HepG2 (cell line): ENCODE measurements at regions not wholly inside any gene's neighbourhood (a gene's known extent, or its start where the extent isn't known, plus 50 kb on each side); places are given as distances from the start of the nearest gene placed in this dataset.

Source experiments
- ATAC-seq: fragments of 200-7000 bp; cut with Tn5 transposase; 3 replicates; pipeline ENCODE4 v1.9.1; 2020; ENCODE audit warnings: mild to moderate bottlenecking, moderate library complexity
- BruUV-seq: library from RNA; stranded (reverse); fragments of 400-500 nt; replicated peaks from 2 replicates; lab custom pipeline; 2021; lab: Mats Ljungman, UMichigan
- CTCF ChIA-PET: fragments of 300-600 bp; formaldehyde crosslinking; extraction: SDS; loops from one replicate; lab custom pipeline; 2021; ENCODE audit warnings: low total read pairs, inconsistent platforms, low intra/inter-chr PET ratio; lab: Yijun Ruan, JAX
- POLR2A ChIA-PET: fragments of 350-600 bp; sonication (Branson Sonifier 250); formaldehyde crosslinking; loops from one replicate; lab custom pipeline; 2020; ENCODE audit warnings: antibody characterized with exemption, inconsistent platforms; lab: Yijun Ruan, JAX
- DNase-seq: peaks from one replicate; pipeline ENCODE4 v3.0.0-alpha.2; 2015; ENCODE audit warnings: low spot score
- FAIRE-seq: peaks from 3 replicates; lab custom pipeline; 2011; peaks lifted over from hg19 to GRCh38; lab: Jason Lieb, UNC
- H2AFZ ChIP-seq: one replicate; pipeline ENCODE4 v1.6.1; 2011; ENCODE audit warnings: low read length, inconsistent platforms
- H3K27ac ChIP-seq: fragments of 300-600 bp; 3 replicates; pipeline ENCODE4 v1.8.0; 2011; ENCODE audit warnings: mixed run types, mild to moderate bottlenecking, mixed read lengths, low read length, inconsistent platforms; ENCODE audit not compliant: insufficient read depth; ENCODE audit errors: extremely low read length
- H3K27me3 ChIP-seq, 2 experiments: fragments of 200-600 bp in 1 of 2; 2 replicates in 1 of 2; 3 replicates in 1 of 2; pipeline versions ENCODE4 v1.6.0 to v1.8.0; 2011; ENCODE audit warnings: low read length in 2 of 2, mild to moderate bottlenecking in 2 of 2, moderate library complexity in 2 of 2, inconsistent platforms in 1 of 2; ENCODE audit not compliant: insufficient read depth in 2 of 2, control insufficient read depth in 1 of 2
- H3K36me3 ChIP-seq, 2 experiments: fragments of 200-600 bp in 1 of 2; replicated peaks in 1 of 2; 2 replicates in 1 of 2; 3 replicates in 1 of 2; pipeline versions ENCODE4 v1.5.1 to v1.8.0; 2011; ENCODE audit warnings: low read length in 2 of 2, inconsistent platforms in 1 of 2; ENCODE audit not compliant: insufficient read depth in 2 of 2, control insufficient read depth in 1 of 2
- H3K4me1 ChIP-seq: 2 replicates; pipeline ENCODE4 v1.5.1; 2012; ENCODE audit warnings: low read length, inconsistent platforms; ENCODE audit not compliant: insufficient read depth
- H3K4me2 ChIP-seq: 2 replicates; pipeline ENCODE4 v1.6.0; 2011; ENCODE audit warnings: low read depth, low read length, inconsistent platforms
- H3K4me3 ChIP-seq, 3 experiments: fragments of 200-600 bp in 1 of 3; sonication (generic), shearing (Covaris generic) in 1 of 3; replicated peaks in 1 of 3; 2 replicates each; pipeline ENCODE4 v1.5.1; 2011 to 2016; ENCODE audit warnings: low read length in 3 of 3, inconsistent platforms in 2 of 3, low read depth in 2 of 3, mild to moderate bottlenecking in 2 of 3, control low read depth in 1 of 3, mixed read lengths in 1 of 3; ENCODE audit not compliant: insufficient read depth in 1 of 3
- H3K79me2 ChIP-seq: one replicate; pipeline ENCODE4 v1.6.1; 2011; ENCODE audit warnings: low read length, inconsistent platforms; ENCODE audit not compliant: insufficient read depth
- H3K9ac ChIP-seq: 2 replicates; pipeline ENCODE4 v1.6.0; 2011; ENCODE audit warnings: mild to moderate bottlenecking, low read depth, low read length, inconsistent platforms; ENCODE audit not compliant: insufficient read depth
- H3K9me3 ChIP-seq: 2 replicates; pipeline ENCODE4 v1.5.1; 2012; ENCODE audit warnings: mild to moderate bottlenecking, low read length
- H4K20me1 ChIP-seq: 2 replicates; pipeline ENCODE4 v1.6.0; 2011; ENCODE audit warnings: inconsistent platforms, mild to moderate bottlenecking, low read length, moderate library complexity; ENCODE audit not compliant: insufficient read depth
- AGO2 ChIP-seq: fragments of 200-400 bp; formaldehyde crosslinking; optimal IDR thresholded peaks from 2 replicates; pipeline ENCODE3; 2017; ENCODE audit warnings: mild to moderate bottlenecking, low read depth, low read length, moderate library complexity
- ETS1 ChIP-seq: sonication (generic); formaldehyde crosslinking; IDR thresholded peaks from 2 replicates; pipeline ENCODE4 v1.4.0; 2020; ENCODE audit warnings: missing genetic modification reagents
- GATAD2A ChIP-seq: IDR thresholded peaks from 2 replicates; pipeline ENCODE4 v1.6.1; 2016
- GMEB1 ChIP-seq: sonication (generic); formaldehyde crosslinking; IDR thresholded peaks from 2 replicates; pipeline ENCODE4 v1.5.1; 2020; ENCODE audit warnings: missing genetic modification reagents, mild to moderate bottlenecking, borderline replicate concordance
- IRF9 ChIP-seq: sonication (generic); formaldehyde crosslinking; IDR thresholded peaks from 2 replicates; pipeline ENCODE4 v1.8.0; 2022; ENCODE audit warnings: missing genetic modification reagents, mild to moderate bottlenecking, borderline replicate concordance
- SMAD9 ChIP-seq: sonication (generic); formaldehyde crosslinking; IDR thresholded peaks from 2 replicates; pipeline ENCODE4 v1.5.1; 2020; ENCODE audit warnings: mild to moderate bottlenecking, missing genetic modification reagents
- STAG1 ChIP-seq: sonication (generic); formaldehyde crosslinking; IDR thresholded peaks from 2 replicates; pipeline ENCODE4 v1.4.0; 2020; ENCODE audit warnings: missing genetic modification reagents
- TRIM24 ChIP-seq: sonication (generic); formaldehyde crosslinking; IDR thresholded peaks from 2 replicates; pipeline ENCODE4 v1.8.0; 2022; ENCODE audit warnings: mild to moderate bottlenecking, missing genetic modification reagents
- ZNF644 ChIP-seq: IDR thresholded peaks from 2 replicates; pipeline ENCODE4 v1.6.1; 2016; ENCODE audit warnings: low read depth
- WGBS: methylation state at CpG from one replicate; pipeline ENCODE4 v1.1.6; 2017; ENCODE audit warnings: low lambda C conversion rate; 5-methylcytosine and 5-hydroxymethylcytosine counted together
- in situ Hi-C: cut with HindIII; loops from 2 replicates; pipeline ENCODE4 v1.10.0; 2017; ENCODE audit warnings: low pct_unique_long_range_greater_than_20kb; ENCODE audit not compliant: extremely low pct_ligation_motif_present
- intact Hi-C: fragments of 100-400 bp; cut with micrococcal nuclease; formaldehyde crosslinking; loops from one replicate; pipeline ENCODE4 v1.10.0; 2022; ENCODE audit not compliant: unreplicated experiment

- no peaks in the 10 kb centered on the region for H3K9me3 ChIP-seq
Observed at GRCh38 chr15:69539345-69539744, 86.7 kb downstream of the RPLP1 start.

GRCh38 chr15:69540622-69541021 lies 88.0 kb downstream of the RPLP1 start:
- ATAC-seq (no peak), FAIRE-seq (no peak), DNase-seq (no peak)
- POLR2A ChIA-PET = no interaction called here
- Histone ChIP-seq H3K79me2 (no peaks in the 10 kb centered on the region), H3K4me3 (no peak overlapping the region), H3K9ac (no peak overlapping the region), H3K27ac (no peak overlapping the region), H3K9me3 (no peaks in the 10 kb centered on the region), H3K27me3 (peaks cover 5 to 89% of the 10 kb centered on the region in 2 experiments; a peak in 4 of 5 replicates), H4K20me1 (peaks cover 4% of the 10 kb centered on the region; the same call in 1 of the 2 replicates), H3K4me2 (no peak overlapping the region), H2AFZ (no peak overlapping the region), H3K36me3 (no peaks in the 10 kb centered on the region), H3K4me1 (no peaks in the 10 kb centered on the region)
- CTCF ChIA-PET = no interaction called here
- 0% methylated on average over 1 of the region's 9 CpGs for WGBS
- TF ChIP-seq SMAD9 (CRISPR knock-in tag) (no peak), GMEB1 (CRISPR knock-in tag) (no peak), STAG1 (CRISPR knock-in tag) (no peak), GATAD2A (no peak), AGO2 (no peak), ZNF644 (no peak), IRF9 (CRISPR knock-in tag) (no peak), TRIM24 (CRISPR knock-in tag) (no peak)
- no TSS peak for BruUV-seq
- intact Hi-C loops (no loop called here), in situ Hi-C loops (no loop called here)

More at GRCh38 chr15:69539345-69539744, 86.7 kb downstream of the RPLP1 start:
- no peak for FAIRE-seq
- H3K27me3 ChIP-seq = peaks cover 5 to 82% of the 10 kb centered on the region in 2 experiments; a peak in 4 of 5 replicates
- H3K4me3 ChIP-seq = no peak overlapping the region
- BruUV-seq = no TSS peak
- TF ChIP-seq ETS1 = no peak
- TF ChIP-seq, all 625 proteins: peak for 0
- no peak overlapping the region for H2AFZ ChIP-seq
- H3K36me3 ChIP-seq = no peaks in the 10 kb centered on the region
- H3K4me2 ChIP-seq = no peak overlapping the region
- POLR2A ChIA-PET = no interaction called here
- no peaks in the 10 kb centered on the region; the same call in 1 of the 2 replicates for H4K20me1 ChIP-seq
- H3K27ac ChIP-seq = no peak overlapping the region
- intact Hi-C loops (no loop called here), in situ Hi-C loops (no loop called here)
- CTCF ChIA-PET = no interaction called here
- DNase-seq (no peak), ATAC-seq (peak; percentile 29; the same call in 1 of the 3 replicates)
- H3K4me1 ChIP-seq = no peaks in the 10 kb centered on the region
- no peaks in the 10 kb centered on the region for H3K79me2 ChIP-seq
- 51% methylated on average over 11 of the region's 11 CpGs for whole genome bisulfite sequencing
- H3K9ac ChIP-seq = no peak overlapping the region
